Keratinocyte (primary cell): ENCODE measurements at regions not wholly inside any gene's neighbourhood (a gene's known extent, or its start where the extent isn't known, plus 50 kb on each side); places are given as distances from the start of the nearest gene placed in this dataset.

Experiments used
- DNase-seq: peaks from one replicate; pipeline ENCODE4 v3.0.0-alpha.2; 2011; ENCODE audit warnings: low read depth, missing footprints, low spot score
- FAIRE-seq: peaks from 2 replicates; lab custom pipeline; 2011; peaks lifted over from hg19 to GRCh38; lab: Jason Lieb, UNC
- H2AFZ ChIP-seq: 2 replicates; pipeline ENCODE4 v1.6.0; 2012; ENCODE audit warnings: low read length, control low read depth, inconsistent platforms; ENCODE audit not compliant: control insufficient read depth
- H3K27ac ChIP-seq: 2 replicates; pipeline ENCODE4 v1.5.1; 2011; ENCODE audit warnings: low read length; ENCODE audit not compliant: control insufficient read depth, insufficient read depth
- H3K27me3 ChIP-seq: 3 replicates; pipeline ENCODE4 v1.6.0; 2011; ENCODE audit warnings: low read length; ENCODE audit not compliant: control insufficient read depth, insufficient read depth; ENCODE audit errors: extremely low read depth
- H3K36me3 ChIP-seq, 2 experiments: 2 replicates in 1 of 2; 3 replicates in 1 of 2; pipeline ENCODE4 v1.5.1; 2011; ENCODE audit warnings: low read length in 2 of 2, mild to moderate bottlenecking in 1 of 2; ENCODE audit not compliant: control insufficient read depth in 2 of 2, insufficient read depth in 2 of 2; ENCODE audit errors: extremely low read depth in 1 of 2
- H3K4me1 ChIP-seq: 3 replicates; pipeline ENCODE4 v1.5.1; 2011; ENCODE audit warnings: low read length; ENCODE audit not compliant: control insufficient read depth, insufficient read depth; ENCODE audit errors: extremely low read depth
- H3K4me2 ChIP-seq: 3 replicates; pipeline ENCODE4 v1.6.0; 2011; ENCODE audit warnings: low read depth, low read length; ENCODE audit not compliant: control insufficient read depth, insufficient read depth; ENCODE audit errors: extremely low read depth
- H3K4me3 ChIP-seq, 3 experiments: fragments of 200-600 bp in 1 of 3; sonication (generic) in 1 of 3; 2 replicates in 2 of 3; 3 replicates in 1 of 3; pipeline ENCODE4 v1.5.1; 2011 to 2016; ENCODE audit warnings: low read length in 3 of 3, mild to moderate bottlenecking in 3 of 3, control low read depth in 2 of 3, inconsistent platforms in 1 of 3, low read depth in 1 of 3, mixed read lengths in 1 of 3, mixed run types in 1 of 3, moderate library complexity in 1 of 3; ENCODE audit not compliant: control insufficient read depth in 2 of 3, insufficient read depth in 2 of 3; ENCODE audit errors: extremely low read depth in 1 of 3
- H3K79me2 ChIP-seq: 2 replicates; pipeline ENCODE4 v1.6.0; 2012; ENCODE audit warnings: low read length; ENCODE audit not compliant: control insufficient read depth, insufficient read depth
- H3K9ac ChIP-seq: 3 replicates; pipeline ENCODE4 v1.6.0; 2011; ENCODE audit warnings: low read length; ENCODE audit not compliant: control insufficient read depth, insufficient read depth; ENCODE audit errors: extremely low read depth
- H3K9me1 ChIP-seq: 3 replicates; pipeline ENCODE4 v1.6.0; 2011; ENCODE audit warnings: low read length; ENCODE audit not compliant: control insufficient read depth, insufficient read depth; ENCODE audit errors: extremely low read depth
- H3K9me3 ChIP-seq: 2 replicates; pipeline ENCODE4 v1.5.1; 2012; ENCODE audit warnings: low read depth, low read length; ENCODE audit not compliant: control insufficient read depth
- H4K20me1 ChIP-seq: 3 replicates; pipeline ENCODE4 v1.6.0; 2011; ENCODE audit warnings: low read length; ENCODE audit not compliant: control insufficient read depth, insufficient read depth; ENCODE audit errors: extremely low read depth
- CTCF ChIP-seq, 3 experiments: IDR thresholded peaks in 1 of 3; conservative IDR thresholded peaks in 1 of 3; optimal IDR thresholded peaks in 1 of 3; 2 replicates in 2 of 3; 3 replicates in 1 of 3; pipeline versions ENCODE3 to v1.5.1; 2011; ENCODE audit warnings: low read length in 3 of 3, mild to moderate bottlenecking in 3 of 3, moderate library complexity in 2 of 3, control low read depth in 1 of 3, inconsistent platforms in 1 of 3; ENCODE audit not compliant: insufficient read depth in 2 of 3; ENCODE audit errors: extremely low read depth in 1 of 3
- EZH2 ChIP-seq: IDR thresholded peaks from one replicate; pipeline ENCODE4 v1.6.1; 2012; ENCODE audit warnings: inconsistent platforms, mild to moderate bottlenecking, low read length, moderate library complexity
- dilution Hi-C: fragments of 300-500 bp; cut with MboI; formaldehyde crosslinking; loops from one replicate; pipeline ENCODE4 v1.7.0; 2020; ENCODE audit warnings: low sequenced_read_pairs; ENCODE audit not compliant: extremely low pct_ligation_motif_present

GRCh38 chr5:125186911-125187375 is 440.5 kb upstream of the ZNF608 start:
- Histone ChIP-seq H4K20me1 (no peaks in the 10 kb centered on the region), H3K4me1 (no peaks in the 10 kb centered on the region), H2AFZ (no peak overlapping the region), H3K4me3 (no peak overlapping the region), H3K27me3 (no peaks in the 10 kb centered on the region), H3K4me2 (no peak overlapping the region), H3K79me2 (no peaks in the 10 kb centered on the region), H3K9ac (no peak overlapping the region), H3K9me1 (no peaks in the 10 kb centered on the region), H3K9me3 (no peaks in the 10 kb centered on the region), H3K36me3 (no peaks in the 10 kb centered on the region), H3K27ac (no peak overlapping the region)
- dilution Hi-C loops = no loop called here
- FAIRE-seq = no peak
- TF ChIP-seq CTCF (optimal IDR thresholded peaks at IDR 0.05 in 1 of 3, IDR thresholded peaks at IDR 0.05 in 1 of 3, conservative IDR thresholded peaks at IDR 0.05 in 1 of 3; ENCODE audit: extremely low read depth in 1 of 3, insufficient read depth in 2 of 3, low read length in 3 of 3) = no peak
- DNase-seq = no peak

- Histone ChIP-seq H4K20me1 (no peaks in the 10 kb centered on the region), H3K9me1 (no peaks in the 10 kb centered on the region), H2AFZ (no peak overlapping the region), H3K9ac (no peak overlapping the region), H3K36me3 (no peaks in the 10 kb centered on the region), H3K27me3 (no peaks in the 10 kb centered on the region), H3K27ac (no peak overlapping the region), H3K79me2 (no peaks in the 10 kb centered on the region), H3K9me3 (no peaks in the 10 kb centered on the region), H3K4me3 (no peak overlapping the region), H3K4me2 (no peak overlapping the region), H3K4me1 (no peaks in the 10 kb centered on the region)
- no peak for TF ChIP-seq EZH2
- TF ChIP-seq CTCF (optimal IDR thresholded peaks at IDR 0.05 in 1 of 3, IDR thresholded peaks at IDR 0.05 in 1 of 3, conservative IDR thresholded peaks at IDR 0.05 in 1 of 3; ENCODE audit: extremely low read depth in 1 of 3, insufficient read depth in 2 of 3, low read length in 3 of 3) = no peak
- no peak for FAIRE-seq
- dilution Hi-C loops = no loop called here
- DNase-seq = no peak
Measured at GRCh38 chr5:125189531-125189941, 443.1 kb upstream of the ZNF608 start.
